ENCODE measurements at regions not wholly inside any gene's neighbourhood (a gene's known extent, or its start where the extent isn't known, plus 50 kb on each side); places are given as distances from the start of the nearest gene placed in this dataset.

GRCh38 chr4:111174331-111174730, 551.5 kb upstream of the PITX2 start:
- no peak for DNase-seq
- intact Hi-C loops (cut with DNase I), result no loop called here

GRCh38 chr4:111178231-111178630, 555.4 kb upstream of the PITX2 start:
- intact Hi-C loops (cut with DNase I), result no loop called here

More at GRCh38 chr4:111174331-111174730, 551.5 kb upstream of the PITX2 start:
- Histone ChIP-seq H3K36me3 (no peaks in the 10 kb centered on the region), H3K9me3 (peaks cover 0 to 3% (median 0%) of the 10 kb centered on the region in 11 donors), H3K27me3 (no peaks in the 10 kb centered on the region), H3K4me3 (no peak overlapping the region), H3K4me1 (no peaks in the 10 kb centered on the region), H3K27ac (no peak overlapping the region)
- no peak for ATAC-seq
- no peak for TF ChIP-seq CTCF (IDR thresholded peaks at IDR 0.05)

GRCh38 chr4:111187108-111187507, 564.2 kb upstream of the PITX2 start:
- H3K4me1 ChIP-seq, result no peaks in the 10 kb centered on the region
- ATAC-seq, result no peak
- H3K27me3 ChIP-seq, result no peaks in the 10 kb centered on the region
- peaks cover 0 to 10% (median 0%) of the 10 kb centered on the region in 11 donors for H3K9me3 ChIP-seq
- no peak overlapping the region for H3K27ac ChIP-seq
- DNase-seq, result no peak
- intact Hi-C loops (cut with DNase I), result no loop called here
- H3K36me3 ChIP-seq, result no peaks in the 10 kb centered on the region
- WGBS, 2 donors, result 90% methylated on average over 2 of the region's 2 CpGs
- TF ChIP-seq CTCF (IDR thresholded peaks at IDR 0.05), result no peak
- H3K4me3 ChIP-seq, result no peak overlapping the region

More at GRCh38 chr4:111178231-111178630, 555.4 kb upstream of the PITX2 start:
- ATAC-seq, result no peak
- no peak for DNase-seq
- Histone ChIP-seq H3K4me3 (no peak overlapping the region), H3K4me1 (no peaks in the 10 kb centered on the region), H3K27ac (no peak overlapping the region), H3K36me3 (no peaks in the 10 kb centered on the region), H3K27me3 (no peaks in the 10 kb centered on the region), H3K9me3 (peaks cover 0 to 9% (median 0%) of the 10 kb centered on the region in 11 donors)
- TF ChIP-seq CTCF (IDR thresholded peaks at IDR 0.05), result no peak

- Histone ChIP-seq H3K4me3 (no peak overlapping the region), H3K4me1 (no peaks in the 10 kb centered on the region), H3K36me3 (no peaks in the 10 kb centered on the region), H3K9me3 (peaks cover 0 to 7% (median 0%) of the 10 kb centered on the region in 11 donors), H3K27me3 (no peaks in the 10 kb centered on the region), H3K27ac (no peak overlapping the region)
- no peak for DNase-seq
- ATAC-seq, result no peak
- no peak for TF ChIP-seq CTCF (IDR thresholded peaks at IDR 0.05)
- intact Hi-C loops (cut with DNase I), result no loop called here
- WGBS, 2 donors, result 67 to 69% methylated on average over 1 of the region's 1 CpG
Measured at GRCh38 chr4:111198446-111198845, 575.6 kb upstream of the PITX2 start.

GRCh38 chr4:111204797-111205196, 581.9 kb upstream of the PITX2 start:
- no peak for ATAC-seq
- Histone ChIP-seq H3K4me1 (no peaks in the 10 kb centered on the region), H3K27ac (no peak overlapping the region), H3K36me3 (no peaks in the 10 kb centered on the region), H3K9me3 (no peaks in the 10 kb centered on the region), H3K27me3 (no peaks in the 10 kb centered on the region), H3K4me3 (no peak overlapping the region)
- intact Hi-C loops (cut with DNase I), result no loop called here
- no peak for DNase-seq
- 71 to 72% methylated on average over 4 of the region's 4 CpGs for WGBS, 2 donors
- no peak for TF ChIP-seq CTCF (IDR thresholded peaks at IDR 0.05)
